HuH-7.5 (cell line): ENCODE measurements at regions not wholly inside any gene's neighbourhood (a gene's known extent, or its start where the extent isn't known, plus 50 kb on each side); places are given as distances from the start of the nearest gene placed in this dataset.
A peak's percentile ranks its signal among the peaks of the same experiment; 100 is the strongest.

Source experiments
- DNase-seq: peaks from one replicate; pipeline ENCODE4 v3.0.0; 2011; ENCODE audit warnings: low spot score

GRCh38 chr17:79341816-79342215 lies 267.2 kb downstream of the ENGASE start:
- no peak for DNase-seq

- DNase-seq = no peak
Observed at GRCh38 chr17:79341222-79341780, 266.7 kb downstream of the ENGASE start.

- no peak for DNase-seq
Observed at GRCh38 chr17:79340333-79341221, 266.0 kb downstream of the ENGASE start.

GRCh38 chr17:79339321-79339720 lies 264.7 kb downstream of the ENGASE start:
- no peak for DNase-seq

- DNase-seq = no peak
Observed at GRCh38 chr17:79338604-79339003, 264.0 kb downstream of the ENGASE start.

GRCh38 chr17:79338152-79338551 lies 263.5 kb downstream of the ENGASE start:
- no peak for DNase-seq

GRCh38 chr17:79337053-79337452 lies 262.4 kb downstream of the ENGASE start:
- DNase-seq = no peak

- DNase-seq = no peak
Observed at GRCh38 chr17:79335456-79335855, 260.8 kb downstream of the ENGASE start.

- DNase-seq = no peak
Observed at GRCh38 chr17:79332011-79332554, 257.5 kb downstream of the ENGASE start.

GRCh38 chr17:79331492-79331891 lies 256.9 kb downstream of the ENGASE start:
- DNase-seq = no peak

- no peak for DNase-seq
Observed at GRCh38 chr17:79330696-79331095, 256.1 kb downstream of the ENGASE start.

GRCh38 chr17:79330229-79330628 lies 255.6 kb downstream of the ENGASE start:
- DNase-seq = no peak

GRCh38 chr17:79326814-79327213 lies 252.2 kb downstream of the ENGASE start:
- DNase-seq = no peak

- DNase-seq = peak; percentile 32
Observed at GRCh38 chr17:79325709-79326430, 251.2 kb downstream of the ENGASE start.

GRCh38 chr17:79324194-79324593 lies 249.6 kb downstream of the ENGASE start:
- no peak for DNase-seq

GRCh38 chr17:79323566-79323965 lies 248.9 kb downstream of the ENGASE start:
- DNase-seq = no peak

GRCh38 chr17:79322211-79323123 lies 247.8 kb downstream of the ENGASE start:
- DNase-seq = no peak

- no peak for DNase-seq
Observed at GRCh38 chr17:79320331-79320730, 245.7 kb downstream of the ENGASE start.

- DNase-seq = no peak
Observed at GRCh38 chr17:79317916-79318315, 243.3 kb downstream of the ENGASE start.

GRCh38 chr17:79316805-79317204 lies 242.2 kb downstream of the ENGASE start:
- DNase-seq = no peak

- DNase-seq = no peak
Observed at GRCh38 chr17:79315358-79316105, 240.9 kb downstream of the ENGASE start.
